H9 (cell line): ENCODE measurements at regions not wholly inside any gene's neighbourhood (a gene's known extent, or its start where the extent isn't known, plus 50 kb on each side); places are given as distances from the start of the nearest gene placed in this dataset.

Experiments used
- DNase-seq: peaks from one replicate; pipeline ENCODE4 v3.0.0-alpha.2; 2017
- H2AFZ ChIP-seq: one replicate; pipeline ENCODE4 v1.6.1; 2013; ENCODE audit warnings: mild to moderate bottlenecking, low read length, control low read depth, moderate library complexity
- H2AK5ac ChIP-seq: 2 replicates; pipeline ENCODE4 v1.6.1; 2013; ENCODE audit warnings: low read length, control low read depth, mixed read lengths; ENCODE audit not compliant: insufficient read length
- H2BK120ac ChIP-seq: one replicate; pipeline ENCODE4 v1.6.1; 2013; ENCODE audit warnings: low read depth, mild to moderate bottlenecking, low read length, control low read depth, inconsistent platforms; ENCODE audit not compliant: poor library complexity, severe bottlenecking
- H2BK12ac ChIP-seq: 2 replicates; pipeline ENCODE4 v1.6.1; 2013; ENCODE audit warnings: low read length, control low read depth, mixed read lengths, low read depth; ENCODE audit not compliant: insufficient read length
- H2BK15ac ChIP-seq: 2 replicates; pipeline ENCODE4 v1.6.1; 2013; ENCODE audit warnings: low read depth, low read length, control low read depth
- H2BK20ac ChIP-seq: one replicate; pipeline ENCODE4 v1.6.1; 2013; ENCODE audit warnings: low read depth, mild to moderate bottlenecking, low read length, control low read depth, inconsistent platforms; ENCODE audit not compliant: poor library complexity, severe bottlenecking
- H2BK5ac ChIP-seq: 2 replicates; pipeline ENCODE4 v1.6.1; 2013; ENCODE audit warnings: low read length, control low read depth, mixed read lengths; ENCODE audit not compliant: insufficient read length
- H3K14ac ChIP-seq: 2 replicates; pipeline ENCODE4 v1.6.1; 2013; ENCODE audit warnings: low read length, control low read depth; ENCODE audit not compliant: insufficient read depth
- H3K18ac ChIP-seq: 2 replicates; pipeline ENCODE4 v1.6.1; 2013; ENCODE audit warnings: low read depth, mild to moderate bottlenecking, mixed read lengths, low read length, control low read depth; ENCODE audit not compliant: insufficient read length
- H3K23ac ChIP-seq: 2 replicates; pipeline ENCODE4 v1.6.1; 2013; ENCODE audit warnings: low read length, control low read depth, mixed read lengths, low read depth; ENCODE audit not compliant: insufficient read length
- H3K23me2 ChIP-seq: 2 replicates; pipeline ENCODE4 v1.6.1; 2013; ENCODE audit warnings: low read depth, mild to moderate bottlenecking, mixed read lengths, low read length, control low read depth; ENCODE audit not compliant: insufficient read length, poor library complexity, severe bottlenecking
- H3K27ac ChIP-seq: 2 replicates; pipeline ENCODE4 v1.5.1; 2013; ENCODE audit warnings: low read length, control low read depth, mixed read lengths, low read depth; ENCODE audit not compliant: insufficient read length
- H3K27me3 ChIP-seq: 2 replicates; pipeline ENCODE4 v1.6.1; 2013; ENCODE audit warnings: low read length, control low read depth, inconsistent platforms; ENCODE audit not compliant: insufficient read depth
- H3K4ac ChIP-seq: 2 replicates; pipeline ENCODE4 v1.6.1; 2013; ENCODE audit warnings: low read depth, mild to moderate bottlenecking, control low read depth, inconsistent platforms, low read length, moderate library complexity
- H3K4me1 ChIP-seq: 2 replicates; pipeline ENCODE4 v1.6.1; 2013; ENCODE audit warnings: low read length, control low read depth, inconsistent platforms; ENCODE audit not compliant: insufficient read depth
- H3K4me2 ChIP-seq: 2 replicates; pipeline ENCODE4 v1.6.1; 2013; ENCODE audit warnings: low read length, control low read depth, mixed read lengths; ENCODE audit not compliant: insufficient read length, insufficient read depth
- H3K56ac ChIP-seq: 2 replicates; pipeline ENCODE4 v1.6.1; 2013; ENCODE audit warnings: low read depth, mild to moderate bottlenecking, mixed read lengths, low read length, control low read depth; ENCODE audit not compliant: insufficient read length
- H3K79me1 ChIP-seq: 2 replicates; pipeline ENCODE4 v1.6.1; 2013; ENCODE audit warnings: low read depth, mild to moderate bottlenecking, moderate library complexity, low read length, control low read depth, inconsistent platforms; ENCODE audit not compliant: insufficient read depth, poor library complexity, severe bottlenecking
- H3K79me2 ChIP-seq: 2 replicates; pipeline ENCODE4 v1.6.1; 2013; ENCODE audit warnings: low read length, control low read depth, inconsistent platforms; ENCODE audit not compliant: insufficient read depth
- H3K9ac ChIP-seq: 2 replicates; pipeline ENCODE4 v1.6.1; 2013; ENCODE audit warnings: low read length, control low read depth, mixed read lengths; ENCODE audit not compliant: insufficient read length; ENCODE audit errors: extremely low read depth
- H3K9me3 ChIP-seq: one replicate; pipeline ENCODE4 v1.6.1; 2013; ENCODE audit warnings: low read depth, low read length, inconsistent platforms; ENCODE audit not compliant: control insufficient read depth
- H3T11ph ChIP-seq: one replicate; pipeline ENCODE4 v1.6.1; 2013; ENCODE audit warnings: mild to moderate bottlenecking, low read length, control low read depth, inconsistent platforms
- H4K20me1 ChIP-seq: one replicate; pipeline ENCODE4 v1.6.1; 2013; ENCODE audit not compliant: control insufficient read depth, insufficient read length, insufficient read depth
- H4K5ac ChIP-seq: 2 replicates; pipeline ENCODE4 v1.6.1; 2013; ENCODE audit warnings: low read depth, mild to moderate bottlenecking, mixed read lengths, low read length, control low read depth; ENCODE audit not compliant: insufficient read length
- H4K8ac ChIP-seq: replicated peaks from 2 replicates; pipeline ENCODE4 v1.6.1; 2013; ENCODE audit warnings: low read length, control low read depth, mixed read lengths, low read depth; ENCODE audit not compliant: insufficient read length
- H4K91ac ChIP-seq: 2 replicates; pipeline ENCODE4 v1.6.1; 2013; ENCODE audit warnings: low read depth, mild to moderate bottlenecking, moderate library complexity, mixed read lengths, low read length, control low read depth; ENCODE audit not compliant: insufficient read length
- H3K27ac Mint-ChIP-seq, 3 experiments: 2 replicates in 2 of 3; 3 replicates in 1 of 3; pipeline ENCODE4 v1.8.0; 2020 to 2021; ENCODE audit warnings: mixed read lengths in 3 of 3, mild to moderate bottlenecking in 1 of 3, moderate library complexity in 1 of 3
- H3K27me3 Mint-ChIP-seq: 2 replicates; pipeline ENCODE4 v1.8.0; 2021; ENCODE audit warnings: low read depth, mild to moderate bottlenecking, moderate library complexity, mixed read lengths
- H3K36me3 Mint-ChIP-seq, 3 experiments: 2 replicates in 2 of 3; 3 replicates in 1 of 3; pipeline ENCODE4 v1.8.0; 2020 to 2021; ENCODE audit warnings: low read depth in 3 of 3, mixed read lengths in 3 of 3; ENCODE audit not compliant: insufficient read depth in 1 of 3
- H3K4me1 Mint-ChIP-seq, 2 experiments: 2 replicates each; pipeline ENCODE4 v1.8.0; 2020; ENCODE audit warnings: mixed read lengths in 2 of 2
- H3K4me3 Mint-ChIP-seq, 2 experiments: 2 replicates in 1 of 2; 3 replicates in 1 of 2; pipeline ENCODE4 v1.8.0; 2020 to 2021; ENCODE audit warnings: mild to moderate bottlenecking in 2 of 2, mixed read lengths in 2 of 2, moderate library complexity in 1 of 2
- H3K9me3 Mint-ChIP-seq, 2 experiments: 2 replicates in 1 of 2; 3 replicates in 1 of 2; pipeline ENCODE4 v1.8.0; 2020; ENCODE audit warnings: mild to moderate bottlenecking in 2 of 2, mixed read lengths in 2 of 2, moderate library complexity in 1 of 2
- CTCF ChIP-seq: fragments of 200-600 bp; sonication (generic); conservative IDR thresholded peaks from 3 replicates; pipeline ENCODE4 v1.8.0; 2021; ENCODE audit warnings: antibody characterized with exemption, mild to moderate bottlenecking
- WGBS: extraction: QIAGEN DNeasy Blood & Tissue Kit; methylation state at CpG from one replicate; pipeline ENCODE4 v1.1.7; 2013; ENCODE audit warnings: missing lambda C conversion rate, low lambda C conversion rate, mixed read lengths; ENCODE audit not compliant: insufficient read length; ENCODE audit errors: extremely low coverage; 5-methylcytosine and 5-hydroxymethylcytosine counted together

GRCh38 chr16:6570530-6570929 lies 762.1 kb upstream of the RBFOX1 start:
- H3K9me3 ChIP-seq, result no peaks in the 10 kb centered on the region
- H3K14ac ChIP-seq, result no peak overlapping the region
- no peak overlapping the region for H3K4ac ChIP-seq
- no peak overlapping the region for H3K27ac ChIP-seq
- no peak for TF ChIP-seq CTCF
- Mint-ChIP-seq H3K27ac (no peak overlapping the region), H3K4me3 (no peak overlapping the region), H3K36me3 (no peaks in the 10 kb centered on the region), H3K9me3 (no peaks in the 10 kb centered on the region), H3K27me3 (peaks cover 11% of the 10 kb centered on the region), H3K4me1 (peaks cover 21 to 24% of the 10 kb centered on the region in 2 experiments)
- no peaks in the 10 kb centered on the region for H4K20me1 ChIP-seq
- H2BK12ac ChIP-seq, result no peak overlapping the region
- no peak for DNase-seq
- no peak overlapping the region for H3K9ac ChIP-seq
- H3K56ac ChIP-seq, result no peak overlapping the region
- H4K8ac ChIP-seq, result no peak overlapping the region
- no peak overlapping the region for H3K4me2 ChIP-seq
- no peaks in the 10 kb centered on the region; the same call in 1 of the 2 replicates for H3K27me3 ChIP-seq
- WGBS, result no CpG with 5 or more reads among the region's 2 CpGs
- no peak overlapping the region for H2BK5ac ChIP-seq
- H4K5ac ChIP-seq, result no peak overlapping the region
- H3K79me1 ChIP-seq, result no peaks in the 10 kb centered on the region
- H3K79me2 ChIP-seq, result no peaks in the 10 kb centered on the region
- H4K91ac ChIP-seq, result no peak overlapping the region
- H2BK120ac ChIP-seq, result no peak overlapping the region
- no peak overlapping the region for H2AK5ac ChIP-seq
- no peaks in the 10 kb centered on the region for H3K23me2 ChIP-seq
- H2AFZ ChIP-seq, result no peak overlapping the region
- no peak overlapping the region for H3K23ac ChIP-seq
- H2BK15ac ChIP-seq, result no peak overlapping the region
- no peak overlapping the region for H3K18ac ChIP-seq
- no peaks in the 10 kb centered on the region for H3K4me1 ChIP-seq
- H2BK20ac ChIP-seq, result no peak overlapping the region
- no peak overlapping the region for H3T11ph ChIP-seq
